GM23338 (cell line): ENCODE measurements at regions not wholly inside any gene's neighbourhood (a gene's known extent, or its start where the extent isn't known, plus 50 kb on each side); places are given as distances from the start of the nearest gene placed in this dataset.

Experiments
- ATAC-seq: fragments of 200-7000 bp; cut with Tn5 transposase; 3 replicates; pipeline ENCODE4 v1.9.1; 2020
- DNase-seq: peaks from one replicate; pipeline ENCODE4 v3.0.0-alpha.2; 2015; ENCODE audit warnings: low spot score
- H2AFZ ChIP-seq: fragments of 200-600 bp; sonication (generic); 2 replicates; pipeline ENCODE4 v1.8.0; 2016; ENCODE audit warnings: antibody characterized with exemption, mild to moderate bottlenecking, moderate library complexity
- H3F3A ChIP-seq: fragments of 200-600 bp; sonication (generic); replicated peaks from 2 replicates; pipeline ENCODE4 v1.8.0; 2017; ENCODE audit warnings: antibody characterized with exemption, mixed run types, low read depth
- H3K27ac ChIP-seq: fragments of 200-600 bp; sonication (generic); 2 replicates; pipeline ENCODE4 v1.6.1; 2016; ENCODE audit warnings: low read depth
- H3K27me3 ChIP-seq: fragments of 200-600 bp; sonication (generic); 2 replicates; pipeline ENCODE4 v1.8.0; 2016; ENCODE audit warnings: mild to moderate bottlenecking, mixed run types, moderate library complexity; ENCODE audit not compliant: insufficient read depth
- H3K36me3 ChIP-seq: fragments of 200-600 bp; sonication (generic); 2 replicates; pipeline ENCODE4 v1.8.0; 2016; ENCODE audit warnings: mild to moderate bottlenecking; ENCODE audit not compliant: insufficient read depth
- H3K4me1 ChIP-seq: fragments of 200-600 bp; sonication (generic); 2 replicates; pipeline ENCODE4 v1.8.0; 2016; ENCODE audit warnings: mild to moderate bottlenecking, moderate library complexity; ENCODE audit not compliant: insufficient read depth
- H3K4me2 ChIP-seq: fragments of 200-600 bp; sonication (generic); 2 replicates; pipeline ENCODE4 v1.7.1; 2017; ENCODE audit warnings: mixed run types
- H3K4me3 ChIP-seq: fragments of 200-600 bp; sonication (generic); 2 replicates; pipeline ENCODE4 v1.6.1; 2016; ENCODE audit warnings: mixed run types
- H3K79me2 ChIP-seq: fragments of 200-600 bp; sonication (generic); replicated peaks from 2 replicates; pipeline ENCODE4 v1.8.0; 2017; ENCODE audit warnings: mild to moderate bottlenecking; ENCODE audit not compliant: insufficient read depth
- H3K9me2 ChIP-seq: fragments of 200-600 bp; sonication (generic); 2 replicates; pipeline ENCODE4 v1.8.0; 2017; ENCODE audit not compliant: insufficient read depth
- H4K20me1 ChIP-seq: fragments of 200-600 bp; sonication (generic); replicated peaks from 2 replicates; pipeline ENCODE4 v1.8.0; 2017; ENCODE audit warnings: mild to moderate bottlenecking; ENCODE audit not compliant: insufficient read depth
- H3K27ac Mint-ChIP-seq: 2 replicates; pipeline ENCODE4 v1.8.0; 2020; ENCODE audit warnings: inconsistent platforms, mild to moderate bottlenecking, moderate library complexity, mixed read lengths
- H3K27me3 Mint-ChIP-seq: 3 replicates; pipeline ENCODE4 v1.8.0; 2022; ENCODE audit warnings: low read depth, mild to moderate bottlenecking, moderate library complexity, mixed read lengths, inconsistent platforms; ENCODE audit not compliant: insufficient read depth, poor library complexity
- H3K36me3 Mint-ChIP-seq: 3 replicates; pipeline ENCODE4 v1.8.0; 2021; ENCODE audit warnings: low read depth, mild to moderate bottlenecking, inconsistent platforms, moderate library complexity, mixed read lengths
- H3K4me1 Mint-ChIP-seq: 3 replicates; pipeline ENCODE4 v1.8.0; 2020; ENCODE audit warnings: mild to moderate bottlenecking, inconsistent platforms, mixed read lengths
- H3K4me3 Mint-ChIP-seq: 3 replicates; pipeline ENCODE4 v1.8.0; 2021; ENCODE audit warnings: moderate library complexity, mild to moderate bottlenecking, inconsistent platforms, mixed read lengths
- H3K9me3 Mint-ChIP-seq: 3 replicates; pipeline ENCODE4 v1.8.0; 2020; ENCODE audit warnings: moderate library complexity, mild to moderate bottlenecking, inconsistent platforms, mixed read lengths
- CREB1 ChIP-seq: fragments of 250-450 bp; sonication (Bioruptor Pico); IDR thresholded peaks from 2 replicates; pipeline ENCODE4 v1.5.0; 2020; ENCODE audit warnings: low read depth, mild to moderate bottlenecking, moderate library complexity
- CTCF ChIP-seq, 2 experiments: fragments of 200-600 bp in 1 of 2; sonication (generic) in 1 of 2; conservative IDR thresholded peaks; 2 replicates each; pipeline versions ENCODE4 v1.5.1 to v1.6.1; 2016 to 2017; ENCODE audit warnings: antibody characterized with exemption in 2 of 2, low read depth in 2 of 2, mild to moderate bottlenecking in 2 of 2, moderate library complexity in 1 of 2
- ETS1 ChIP-seq: IDR thresholded peaks from 2 replicates; pipeline ENCODE4 v1.6.1; 2016; ENCODE audit warnings: antibody characterized with exemption
- EZH2 ChIP-seq: fragments of 200-600 bp; sonication (generic); IDR thresholded peaks from one replicate; pipeline ENCODE4 v1.8.0; 2017; ENCODE audit warnings: antibody characterized with exemption, mild to moderate bottlenecking, low read depth; ENCODE audit not compliant: unreplicated experiment
- EZH2phosphoT487 ChIP-seq: fragments of 200-600 bp; sonication (generic); IDR thresholded peaks from one replicate; pipeline ENCODE4 v1.8.1; 2018; ENCODE audit warnings: antibody characterized with exemption; ENCODE audit not compliant: unreplicated experiment
- JUNB ChIP-seq: IDR thresholded peaks from one replicate; pipeline ENCODE4 v1.6.1; 2016; ENCODE audit warnings: antibody characterized with exemption; ENCODE audit not compliant: unreplicated experiment
- NANOG ChIP-seq: IDR thresholded peaks from 2 replicates; pipeline ENCODE4 v1.6.1; 2016; ENCODE audit warnings: antibody characterized with exemption, borderline replicate concordance
- POLR2AphosphoS5 ChIP-seq: IDR thresholded peaks from 2 replicates; pipeline ENCODE4 v1.6.1; 2016; ENCODE audit warnings: antibody characterized with exemption, low read depth
- REST ChIP-seq: IDR thresholded peaks from one replicate; pipeline ENCODE4 v1.6.1; 2018; ENCODE audit warnings: antibody characterized with exemption; ENCODE audit not compliant: unreplicated experiment
- STAT1 ChIP-seq: IDR thresholded peaks from one replicate; pipeline ENCODE4 v1.6.1; 2016; ENCODE audit warnings: antibody characterized with exemption; ENCODE audit not compliant: unreplicated experiment
- ZNF114 ChIP-seq: fragments of 250-450 bp; sonication (Bioruptor Pico); IDR thresholded peaks from 2 replicates; pipeline ENCODE4 v1.5.0; 2020; ENCODE audit warnings: mild to moderate bottlenecking, moderate library complexity
- ZNF331 ChIP-seq: fragments of 250-450 bp; sonication (Bioruptor Pico); IDR thresholded peaks from 2 replicates; pipeline ENCODE4 v1.5.0; 2020; ENCODE audit warnings: low read depth, mild to moderate bottlenecking, moderate library complexity

GRCh38 chr3:26550413-26550812 is 72.2 kb upstream of the LRRC3B start (continued):
- TF ChIP-seq REST: no peak
- no peak for TF ChIP-seq CREB1 (CRISPR knock-in tag)
- no peak for TF ChIP-seq EZH2phosphoT487
- TF ChIP-seq CTCF (conservative IDR thresholded peaks at IDR 0.05; ENCODE audit: low read depth in 2 of 2): no peak

GRCh38 chr3:26556637-26557036 is 65.9 kb upstream of the LRRC3B start:
- H3K27ac Mint-ChIP-seq: no peak overlapping the region
- TF ChIP-seq JUNB: no peak
- TF ChIP-seq REST: no peak
- TF ChIP-seq ZNF114 (CRISPR knock-in tag): no peak
- no peak for TF ChIP-seq POLR2AphosphoS5
- no peak for TF ChIP-seq CREB1 (CRISPR knock-in tag)
- TF ChIP-seq CTCF (conservative IDR thresholded peaks at IDR 0.05; ENCODE audit: low read depth in 2 of 2): no peak
- TF ChIP-seq EZH2phosphoT487: no peak
- no peak for TF ChIP-seq ETS1
- no peak for TF ChIP-seq STAT1
- TF ChIP-seq NANOG: no peak
- TF ChIP-seq EZH2: no peak
- no peak for TF ChIP-seq ZNF331 (CRISPR knock-in tag)

More at GRCh38 chr3:26556637-26557036, 65.9 kb upstream of the LRRC3B start:
- no peaks in the 10 kb centered on the region for H3F3A ChIP-seq
- no peak overlapping the region for H2AFZ ChIP-seq
- DNase-seq: no peak
- no peaks in the 10 kb centered on the region for H3K9me3 Mint-ChIP-seq
- H3K27me3 ChIP-seq: no peaks in the 10 kb centered on the region
- H3K9me2 ChIP-seq: no peaks in the 10 kb centered on the region
- H3K4me3 Mint-ChIP-seq: no peak overlapping the region
- no peaks in the 10 kb centered on the region for H4K20me1 ChIP-seq
- H3K27ac ChIP-seq: no peak overlapping the region
- no peaks in the 10 kb centered on the region for H3K79me2 ChIP-seq
- no peaks in the 10 kb centered on the region for H3K36me3 ChIP-seq
- H3K4me3 ChIP-seq: no peak overlapping the region
- H3K4me1 Mint-ChIP-seq: no peaks in the 10 kb centered on the region
- no peaks in the 10 kb centered on the region for H3K4me1 ChIP-seq
- H3K4me2 ChIP-seq: no peak overlapping the region
- no peaks in the 10 kb centered on the region for H3K27me3 Mint-ChIP-seq
- ATAC-seq: no peak
- no peaks in the 10 kb centered on the region for H3K36me3 Mint-ChIP-seq
